GM23248 (cell line): ENCODE measurements at regions not wholly inside any gene's neighbourhood (a gene's known extent, or its start where the extent isn't known, plus 50 kb on each side); places are given as distances from the start of the nearest gene placed in this dataset.

Experiments used
- DNase-seq: peaks from one replicate; pipeline ENCODE4 v3.0.0-alpha.2; 2015
- H2AFZ ChIP-seq: fragments of 200-600 bp; sonication (generic); 2 replicates; pipeline ENCODE4 v1.6.1; 2016; ENCODE audit warnings: antibody characterized with exemption
- H3F3A ChIP-seq: fragments of 200-600 bp; sonication (generic); 2 replicates; pipeline ENCODE4 v1.6.1; 2016; ENCODE audit warnings: mild to moderate bottlenecking, antibody characterized with exemption, mixed run types; ENCODE audit not compliant: insufficient read depth
- H3K27ac ChIP-seq: fragments of 200-600 bp; sonication (generic); 2 replicates; pipeline ENCODE4 v1.5.1; 2016; ENCODE audit warnings: mild to moderate bottlenecking
- H3K27me3 ChIP-seq: fragments of 200-600 bp; sonication (generic); replicated peaks from 2 replicates; pipeline ENCODE4 v1.6.1; 2016; ENCODE audit warnings: mild to moderate bottlenecking; ENCODE audit not compliant: insufficient read depth
- H3K36me3 ChIP-seq: fragments of 200-600 bp; sonication (generic); 2 replicates; pipeline ENCODE4 v1.6.1; 2016; ENCODE audit warnings: low read depth, mild to moderate bottlenecking
- H3K4me1 ChIP-seq: fragments of 200-600 bp; sonication (generic); 2 replicates; pipeline ENCODE4 v1.6.1; 2016; ENCODE audit warnings: mild to moderate bottlenecking; ENCODE audit not compliant: insufficient read depth
- H3K4me2 ChIP-seq: fragments of 200-600 bp; sonication (generic); one replicate; pipeline ENCODE4 v1.6.1; 2016; ENCODE audit warnings: mild to moderate bottlenecking; ENCODE audit not compliant: unreplicated experiment
- H3K4me3 ChIP-seq: fragments of 200-600 bp; sonication (generic); 2 replicates; pipeline ENCODE4 v1.5.1; 2016; ENCODE audit warnings: mild to moderate bottlenecking
- H3K79me2 ChIP-seq: fragments of 200-600 bp; sonication (generic); 2 replicates; pipeline ENCODE4 v1.6.1; 2016; ENCODE audit warnings: mild to moderate bottlenecking; ENCODE audit not compliant: insufficient read depth
- H3K9ac ChIP-seq: fragments of 200-600 bp; sonication (generic); 2 replicates; pipeline ENCODE4 v1.6.1; 2016; ENCODE audit warnings: mild to moderate bottlenecking
- H3K9me2 ChIP-seq: fragments of 200-600 bp; sonication (generic); 2 replicates; pipeline ENCODE4 v1.6.1; 2016; ENCODE audit warnings: mixed run types, mild to moderate bottlenecking, moderate library complexity; ENCODE audit not compliant: insufficient read depth
- H3K9me3 ChIP-seq: fragments of 200-600 bp; sonication (generic); one replicate; pipeline ENCODE4 v1.6.1; 2017; ENCODE audit warnings: low read depth
- H4K20me1 ChIP-seq: fragments of 200-600 bp; sonication (generic); 2 replicates; pipeline ENCODE4 v1.6.0; 2016; ENCODE audit not compliant: insufficient read depth
- EZH2 ChIP-seq: fragments of 200-600 bp; sonication (generic); IDR thresholded peaks from 2 replicates; pipeline ENCODE4 v1.6.1; 2018; ENCODE audit warnings: antibody characterized with exemption, mild to moderate bottlenecking; ENCODE audit not compliant: insufficient read depth, poor library complexity, severe bottlenecking
- EZH2phosphoT487 ChIP-seq: fragments of 200-600 bp; sonication (generic); IDR thresholded peaks from 2 replicates; pipeline ENCODE4 v1.6.1; 2018; ENCODE audit warnings: antibody characterized with exemption, moderate library complexity, mild to moderate bottlenecking, low read depth; ENCODE audit not compliant: insufficient read depth
- WGBS, 2 experiments: methylation state at CpG; one replicate each; pipeline ENCODE4 v1.1.6; 2015 to 2017; ENCODE audit warnings: low lambda C conversion rate in 2 of 2, low coverage in 1 of 2; ENCODE audit errors: missing lambda C conversion rate in 2 of 2; 5-methylcytosine and 5-hydroxymethylcytosine counted together
- in situ Hi-C: fragments of 300-500 bp; cut with MboI; formaldehyde crosslinking; loops from 2 replicates; pipeline ENCODE4 v1.15.0; 2020

- Histone ChIP-seq H3K9me2 (no peaks in the 10 kb centered on the region), H3K4me3 (no peak overlapping the region), H3K9ac (no peak overlapping the region), H2AFZ (no peak overlapping the region), H3K79me2 (no peaks in the 10 kb centered on the region), H3K4me1 (no peaks in the 10 kb centered on the region), H3K36me3 (no peaks in the 10 kb centered on the region), H3F3A (no peaks in the 10 kb centered on the region), H4K20me1 (no peaks in the 10 kb centered on the region), H3K9me3 (no peaks in the 10 kb centered on the region), H3K27me3 (no peaks in the 10 kb centered on the region), H3K27ac (no peak overlapping the region), H3K4me2 (no peak overlapping the region)
- in situ Hi-C loops = no loop called here
- no peak for TF ChIP-seq EZH2
- no peak for TF ChIP-seq EZH2phosphoT487
- DNase-seq = no peak
- WGBS, 2 experiments = 66% methylated on average over 4 of the region's 4 CpGs
These were observed 301.1 kb downstream of the DIPK2A start for GRCh38 chr3:144272680-144273079.

- H3K27ac ChIP-seq = no peak overlapping the region
- no peak overlapping the region for H3K4me3 ChIP-seq
- peak; percentile 20 for DNase-seq
- H3K9me3 ChIP-seq = no peaks in the 10 kb centered on the region
- H3K4me1 ChIP-seq = no peaks in the 10 kb centered on the region
- no peak overlapping the region for H3K4me2 ChIP-seq
- no peaks in the 10 kb centered on the region for H3K36me3 ChIP-seq
- no peak overlapping the region for H2AFZ ChIP-seq
- H4K20me1 ChIP-seq = no peaks in the 10 kb centered on the region
- H3K27me3 ChIP-seq = no peaks in the 10 kb centered on the region
- no peak for TF ChIP-seq EZH2phosphoT487
- no peak for TF ChIP-seq EZH2
- H3K79me2 ChIP-seq = no peaks in the 10 kb centered on the region
- H3K9ac ChIP-seq = no peak overlapping the region
- in situ Hi-C loops = no loop called here
- WGBS, 2 experiments = 62 to 66% methylated on average over 2 of the region's 2 CpGs
- no peaks in the 10 kb centered on the region for H3K9me2 ChIP-seq
- H3F3A ChIP-seq = no peaks in the 10 kb centered on the region
These were observed 302.0 kb downstream of the DIPK2A start for GRCh38 chr3:144273601-144274000.

GRCh38 chr3:144275005-144275404 lies 303.4 kb downstream of the DIPK2A start:
- no peak overlapping the region for H3K4me3 ChIP-seq
- TF ChIP-seq EZH2phosphoT487 (no peak), EZH2 (no peak)
- in situ Hi-C loops = no loop called here

GRCh38 chr3:144282313-144282712 lies 310.7 kb downstream of the DIPK2A start:
- Histone ChIP-seq H2AFZ (no peak overlapping the region), H4K20me1 (no peaks in the 10 kb centered on the region), H3K36me3 (no peaks in the 10 kb centered on the region), H3K4me1 (no peaks in the 10 kb centered on the region), H3K9me3 (no peaks in the 10 kb centered on the region), H3K27me3 (no peaks in the 10 kb centered on the region), H3F3A (no peaks in the 10 kb centered on the region), H3K79me2 (no peaks in the 10 kb centered on the region), H3K27ac (no peak overlapping the region), H3K9me2 (no peaks in the 10 kb centered on the region), H3K9ac (no peak overlapping the region), H3K4me2 (no peak overlapping the region), H3K4me3 (no peak overlapping the region)
- TF ChIP-seq EZH2 = no peak
- no peak for TF ChIP-seq EZH2phosphoT487
- in situ Hi-C loops = no loop called here
- WGBS, 2 experiments = 58 to 59% methylated on average over 2 of the region's 2 CpGs
- DNase-seq = no peak

More at GRCh38 chr3:144275005-144275404, 303.4 kb downstream of the DIPK2A start:
- no peak for DNase-seq
- Histone ChIP-seq H3K27ac (no peak overlapping the region), H3K9ac (no peak overlapping the region), H3K36me3 (no peaks in the 10 kb centered on the region), H3K4me1 (no peaks in the 10 kb centered on the region), H3K4me2 (no peak overlapping the region), H3K79me2 (no peaks in the 10 kb centered on the region), H3K9me2 (no peaks in the 10 kb centered on the region), H3K27me3 (no peaks in the 10 kb centered on the region), H4K20me1 (no peaks in the 10 kb centered on the region), H3K9me3 (no peaks in the 10 kb centered on the region), H2AFZ (no peak overlapping the region), H3F3A (no peaks in the 10 kb centered on the region)

- H3K27ac ChIP-seq = no peak overlapping the region
- no peak overlapping the region for H3K4me3 ChIP-seq
- no peak for TF ChIP-seq EZH2
- no peak for TF ChIP-seq EZH2phosphoT487
- H3K9me2 ChIP-seq = no peaks in the 10 kb centered on the region
- H3K27me3 ChIP-seq = no peaks in the 10 kb centered on the region
- no peaks in the 10 kb centered on the region for H3F3A ChIP-seq
- H2AFZ ChIP-seq = no peak overlapping the region
- no peaks in the 10 kb centered on the region for H4K20me1 ChIP-seq
- in situ Hi-C loops = no loop called here
- no peak overlapping the region for H3K9ac ChIP-seq
- no peak overlapping the region for H3K4me2 ChIP-seq
- H3K79me2 ChIP-seq = no peaks in the 10 kb centered on the region
- H3K4me1 ChIP-seq = no peaks in the 10 kb centered on the region
- 75 to 79% methylated on average over 6 of the region's 6 CpGs for WGBS, 2 experiments
- no peaks in the 10 kb centered on the region for H3K9me3 ChIP-seq
- DNase-seq = no peak
- no peaks in the 10 kb centered on the region for H3K36me3 ChIP-seq
These were observed 314.8 kb downstream of the DIPK2A start for GRCh38 chr3:144286235-144286910.
